Left renal cortex interstitium (tissue), 4 donors: ENCODE measurements at regions not wholly inside any gene's neighbourhood (a gene's known extent, or its start where the extent isn't known, plus 50 kb on each side); places are given as distances from the start of the nearest gene placed in this dataset.
"Not testable (repeated sequence)": the region's sequence is repeated elsewhere in the genome, so short reads cannot be mapped to it uniquely, and the experiment has no call there.

Source experiments
- DNase-seq, 4 donors: peaks; one replicate each; pipeline ENCODE4 v3.0.0-alpha.2; 2013; ENCODE audit warnings: low read depth in 4 of 4, low spot score in 2 of 4, missing footprints in 1 of 4

- not testable (repeated sequence) for DNase-seq
Observed at GRCh38 chr1:207196135-207196534, 92.1 kb downstream of the C4BPA start.

DNA sequence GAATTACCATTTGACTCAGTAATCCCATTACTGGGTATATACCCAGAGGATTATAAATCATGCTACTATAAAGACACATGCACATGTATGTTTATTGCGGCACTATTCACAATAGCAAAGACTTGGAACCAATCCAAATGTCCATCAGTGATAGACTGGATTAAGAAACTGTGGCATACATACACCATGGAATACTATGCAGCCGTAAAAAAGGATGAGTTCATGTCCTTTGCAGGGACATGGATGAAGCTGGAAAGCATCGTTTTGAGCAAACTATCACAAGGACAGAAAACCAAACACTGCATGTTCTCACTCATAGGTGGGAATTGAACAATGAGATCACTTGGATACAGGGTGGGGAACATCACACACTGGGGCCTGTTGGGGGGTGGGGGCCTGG lies 97.5 kb downstream of the C4BPA start:
- not testable (repeated sequence) for DNase-seq

DNA sequence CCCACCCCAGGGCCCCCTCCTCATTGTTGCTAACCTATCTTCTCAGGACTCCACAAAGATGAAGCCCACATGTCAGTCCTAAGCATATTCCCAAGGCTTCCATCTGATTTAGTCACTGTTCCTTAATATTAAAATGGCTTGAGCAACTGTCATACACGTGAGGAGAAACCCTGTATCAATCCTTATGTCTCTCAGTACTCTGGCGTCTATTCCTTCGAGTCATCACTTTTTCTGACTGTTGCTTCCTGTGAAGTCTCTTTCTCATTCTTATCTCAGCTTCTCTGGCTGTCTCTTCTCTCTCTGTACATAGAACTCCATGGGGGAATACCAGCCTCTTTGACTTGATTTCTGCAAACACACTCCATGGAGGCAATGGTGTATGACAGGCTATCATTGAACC lies 98.4 kb downstream of the C4BPA start:
- DNase-seq, result no peak

GRCh38 chr1:207203541-207203940 lies 99.5 kb downstream of the C4BPA start:
- no peak for DNase-seq

- no peak for DNase-seq
Observed at GRCh38 chr1:207205614-207206061, 101.6 kb downstream of the C4BPA start.

- DNase-seq, result not testable (repeated sequence)
Observed at GRCh38 chr1:207208691-207209090, 104.7 kb downstream of the C4BPA start.

DNA sequence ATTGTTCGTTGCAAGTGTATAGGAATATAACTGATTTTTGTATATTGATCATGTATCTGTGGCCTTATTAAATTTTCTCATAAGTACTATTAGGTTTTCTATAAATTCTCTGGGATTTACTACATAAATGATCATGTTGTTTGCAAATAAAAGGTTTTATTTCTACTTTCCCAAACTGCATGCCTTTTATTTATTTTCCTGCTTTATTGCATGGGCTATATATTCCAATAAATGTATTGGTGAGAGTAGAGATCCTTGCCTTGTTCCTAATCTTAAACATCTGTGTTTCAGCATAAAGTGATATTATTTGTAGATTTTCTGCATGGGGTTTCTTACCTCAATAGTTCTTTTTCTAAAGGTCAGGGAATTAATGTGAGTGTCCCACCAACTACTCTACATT lies 107.0 kb upstream of the CD55 start:
- no peak for DNase-seq

DNA sequence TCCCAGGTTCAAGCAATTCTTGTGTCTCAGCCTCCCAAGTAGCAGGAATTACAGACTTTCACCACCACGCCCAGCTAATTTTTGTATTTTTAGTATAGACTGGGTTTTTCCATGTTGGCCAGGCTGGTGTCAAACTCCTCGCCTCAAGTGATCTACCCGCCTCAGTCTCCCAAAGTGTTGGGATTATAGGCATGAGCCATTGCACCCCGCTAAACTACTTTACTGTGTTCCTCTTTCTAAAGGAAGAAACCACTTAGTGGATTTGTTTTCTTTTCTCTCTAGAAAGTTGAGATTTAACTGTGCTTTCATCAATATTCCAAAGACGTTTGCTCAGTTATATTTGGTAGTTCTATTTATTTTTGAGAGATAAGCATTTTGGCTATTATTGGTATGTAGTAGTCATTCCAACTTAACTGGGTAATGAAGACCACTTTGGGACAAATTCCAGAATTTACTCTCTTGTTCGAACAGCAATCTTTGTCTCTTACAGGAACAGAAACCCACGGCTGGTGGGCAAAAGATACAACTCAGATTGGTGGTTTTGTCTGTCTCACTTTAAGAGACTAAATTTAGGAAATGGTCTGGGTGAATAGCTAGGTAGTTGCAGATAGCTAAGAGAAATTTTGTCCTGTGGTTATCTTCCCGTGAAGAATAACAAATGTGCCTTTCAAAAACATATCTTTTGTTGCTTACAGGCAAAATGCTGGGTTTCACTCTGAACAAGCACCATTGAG lies 103.5 kb upstream of the CD55 start:
- DNase-seq, result no peak

DNA sequence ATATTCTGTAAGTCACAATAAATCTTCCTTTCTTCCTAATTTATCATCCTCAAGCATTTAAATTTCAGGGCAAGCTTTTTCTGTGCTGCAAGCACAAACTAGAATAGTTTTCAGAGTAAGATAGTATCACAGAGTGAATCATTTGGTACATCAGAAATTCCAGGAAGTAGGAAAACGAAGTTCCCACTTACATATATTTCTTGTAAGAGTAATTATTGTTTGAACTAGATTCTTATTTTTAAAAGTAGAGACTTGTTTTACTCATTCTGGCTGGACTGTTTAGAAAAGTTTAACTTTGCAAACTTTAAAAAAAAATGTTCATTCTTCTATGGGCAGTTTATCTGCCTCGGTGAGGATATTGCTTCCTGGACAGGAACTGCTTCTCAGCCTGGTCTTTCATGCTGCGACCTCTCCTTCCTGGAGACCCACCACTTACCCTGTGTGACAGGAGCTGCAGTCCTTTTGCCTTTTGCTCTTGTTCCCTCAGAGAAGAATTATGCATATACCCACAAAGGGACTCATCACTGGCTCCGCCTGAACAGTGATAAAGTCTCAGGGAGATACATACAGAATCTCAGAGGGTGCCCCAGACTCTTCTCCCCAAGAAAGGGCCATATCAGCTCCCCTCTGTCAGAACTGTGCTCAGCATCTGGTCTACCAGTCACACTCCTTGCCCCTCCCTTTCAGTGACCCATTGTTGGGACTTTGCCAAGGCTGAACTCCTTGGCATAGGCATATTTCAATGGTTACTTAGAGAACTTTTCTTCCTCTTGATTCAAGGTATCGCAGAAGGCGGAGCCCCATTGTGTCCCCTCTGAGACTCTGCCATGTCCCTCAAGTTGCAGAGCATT lies 102.7 kb upstream of the CD55 start:
- no peak for DNase-seq

DNA sequence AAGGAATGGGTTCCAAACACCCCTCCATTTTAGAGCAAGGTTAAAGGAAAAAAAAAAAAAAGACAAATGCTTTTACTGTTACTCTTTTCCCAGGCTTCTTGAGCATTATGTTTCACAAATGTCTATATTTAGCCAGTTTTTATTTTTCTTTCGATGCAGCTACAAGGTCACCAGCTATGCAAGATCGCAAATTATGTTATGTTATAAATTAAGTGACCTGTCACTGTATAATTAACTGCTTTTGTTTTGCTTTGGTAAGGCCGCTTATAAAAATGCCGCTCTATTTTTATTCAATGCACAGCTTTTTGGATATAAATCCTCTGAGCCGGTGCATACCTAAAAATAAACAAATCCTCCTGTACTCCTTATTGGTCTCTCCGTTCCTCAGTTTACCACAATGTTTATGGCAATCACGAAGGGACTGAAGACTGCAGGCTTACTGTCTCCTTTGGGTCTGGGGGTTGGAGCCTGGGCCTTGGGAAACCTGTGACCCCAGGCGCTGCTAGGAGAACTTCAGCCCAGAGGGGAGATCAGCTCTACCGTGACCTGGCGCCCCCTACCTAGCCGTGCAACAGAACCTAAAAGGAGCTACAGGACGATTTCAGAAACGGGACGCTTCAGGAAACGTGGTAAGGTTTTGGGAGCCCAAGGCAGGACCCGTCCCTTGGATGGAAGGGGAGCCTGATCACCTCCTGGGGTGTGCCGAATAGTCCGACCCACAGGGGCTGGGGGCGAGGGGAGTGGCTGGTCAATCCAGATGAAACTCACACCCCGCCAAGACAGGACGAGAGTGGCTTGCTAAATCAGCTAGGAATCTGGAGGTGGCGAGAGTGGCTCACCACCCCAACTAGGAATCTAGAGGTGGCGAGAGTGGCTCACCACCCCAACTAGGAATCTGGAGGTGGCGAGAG lies 101.2 kb upstream of the CD55 start:
- DNase-seq, result peak in 2 of 4 donors; percentile 49 to 61

DNA sequence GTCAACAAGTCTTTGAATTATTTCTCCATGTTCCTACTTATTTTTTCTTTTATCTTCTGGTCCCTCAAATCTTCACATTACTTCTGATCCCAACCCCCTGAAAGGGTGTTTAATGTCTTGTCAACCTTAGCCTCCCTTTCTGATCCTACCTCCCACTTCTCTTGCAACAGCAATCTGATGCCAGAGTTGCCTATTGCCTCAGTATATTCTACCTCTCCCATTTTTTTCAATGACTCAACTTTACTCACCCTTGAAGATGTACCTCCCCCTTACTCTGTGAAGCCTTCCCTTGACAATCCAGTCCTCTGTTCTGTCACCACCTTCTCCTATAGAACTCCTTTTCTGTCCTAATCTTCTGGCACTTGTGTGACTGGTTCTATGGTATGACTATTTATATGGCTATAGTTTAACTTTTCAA lies 99.5 kb upstream of the CD55 start:
- DNase-seq, result no peak

DNA sequence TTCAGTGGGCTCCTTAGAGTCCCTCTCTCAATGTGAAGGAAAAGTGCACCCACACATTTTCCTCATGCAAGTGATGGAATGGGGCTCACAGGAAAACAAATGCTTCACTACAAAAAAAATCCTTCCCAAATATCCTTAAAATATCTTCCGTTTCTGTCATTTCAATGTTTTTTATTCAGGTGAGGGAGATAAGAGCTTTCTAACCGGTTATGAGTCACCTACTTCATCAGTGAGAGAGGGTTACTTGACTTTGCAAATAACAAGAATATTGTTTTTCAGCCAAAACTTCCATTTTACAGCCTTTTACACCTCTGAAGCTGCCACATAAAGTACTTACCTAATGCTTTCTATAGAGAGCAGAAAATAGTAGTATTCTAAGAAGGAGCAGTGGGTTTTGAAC lies 98.3 kb upstream of the CD55 start:
- DNase-seq, result no peak

DNA sequence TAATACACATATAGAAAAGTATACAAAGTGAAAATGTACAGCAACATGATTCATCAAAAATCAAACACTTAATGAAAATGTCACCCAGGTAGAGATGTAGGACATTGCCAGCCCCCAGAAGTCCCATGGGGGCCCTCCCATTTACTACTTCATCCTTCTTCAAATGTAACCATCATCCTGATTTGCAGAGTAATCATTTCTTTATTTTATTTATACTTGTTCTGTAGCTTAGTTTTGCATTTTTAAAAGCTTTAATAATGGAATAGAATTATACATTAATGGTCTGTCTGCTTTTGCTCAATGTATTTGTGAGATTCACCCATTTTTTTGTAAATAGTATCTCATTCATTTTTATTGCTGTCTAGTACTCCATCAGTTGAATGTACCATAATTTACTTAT lies 96.8 kb upstream of the CD55 start:
- no peak for DNase-seq

GRCh38 chr1:207227131-207227630 lies 94.3 kb upstream of the CD55 start:
- no peak for DNase-seq

DNA sequence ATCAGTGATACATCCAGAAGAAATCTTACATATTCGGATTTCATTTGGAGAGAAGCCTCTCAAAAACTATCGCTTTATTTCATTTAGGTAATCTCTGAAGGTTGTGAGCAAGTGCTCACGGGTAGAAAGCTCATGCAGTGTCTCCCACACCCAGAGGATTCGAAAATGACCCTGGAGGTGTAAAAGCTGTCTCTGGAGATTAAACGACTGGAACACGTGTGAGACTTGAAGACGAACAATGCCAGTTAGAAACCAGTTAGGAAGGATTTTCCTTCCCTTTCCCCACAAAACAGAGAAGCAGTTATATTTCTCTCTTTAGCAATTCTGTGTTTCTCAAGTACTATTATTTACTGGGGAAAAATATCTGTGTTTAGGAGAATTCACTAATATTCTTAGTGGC lies 92.5 kb upstream of the CD55 start:
- no peak for DNase-seq

DNA sequence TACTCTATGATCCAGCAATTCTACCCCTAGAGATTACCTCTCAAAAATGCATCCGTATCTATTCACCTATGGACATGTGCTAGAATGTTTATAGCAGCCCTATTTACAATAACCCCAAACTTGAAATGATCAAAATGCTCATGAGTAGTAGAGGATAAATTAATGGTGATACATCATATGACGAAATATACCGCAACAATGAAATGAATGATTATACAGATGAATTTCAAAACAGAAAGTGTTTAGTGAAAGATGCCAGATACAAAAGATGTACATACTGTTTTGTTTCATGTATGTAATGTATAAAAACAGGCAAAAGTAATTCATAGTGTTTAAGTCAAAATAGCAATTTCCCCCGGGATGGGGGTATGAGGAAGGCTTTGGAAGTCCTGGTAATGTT lies 91.0 kb upstream of the CD55 start:
- DNase-seq, result no peak

- DNase-seq, result no peak
Observed at GRCh38 chr1:207234690-207235089, 86.8 kb upstream of the CD55 start.

DNA sequence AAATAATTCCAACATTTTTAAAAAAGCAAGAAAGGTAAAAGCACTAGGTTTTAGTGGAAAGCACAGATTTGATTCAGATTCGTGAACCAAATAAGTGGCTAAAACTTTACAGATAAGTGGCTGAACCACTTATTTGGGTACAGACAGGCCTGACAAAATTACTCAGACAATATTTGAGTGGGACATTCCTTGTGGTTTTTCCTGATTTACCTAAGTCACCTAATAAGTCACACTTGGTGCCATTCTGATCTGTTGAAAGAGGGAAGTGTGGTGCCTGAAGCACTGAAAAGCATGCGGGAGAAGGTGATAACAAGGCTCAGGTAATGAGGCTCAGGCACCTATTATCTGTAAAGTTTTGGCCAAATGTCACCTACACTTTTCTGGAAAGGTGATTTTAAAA lies 81.6 kb upstream of the CD55 start:
- no peak for DNase-seq

DNA sequence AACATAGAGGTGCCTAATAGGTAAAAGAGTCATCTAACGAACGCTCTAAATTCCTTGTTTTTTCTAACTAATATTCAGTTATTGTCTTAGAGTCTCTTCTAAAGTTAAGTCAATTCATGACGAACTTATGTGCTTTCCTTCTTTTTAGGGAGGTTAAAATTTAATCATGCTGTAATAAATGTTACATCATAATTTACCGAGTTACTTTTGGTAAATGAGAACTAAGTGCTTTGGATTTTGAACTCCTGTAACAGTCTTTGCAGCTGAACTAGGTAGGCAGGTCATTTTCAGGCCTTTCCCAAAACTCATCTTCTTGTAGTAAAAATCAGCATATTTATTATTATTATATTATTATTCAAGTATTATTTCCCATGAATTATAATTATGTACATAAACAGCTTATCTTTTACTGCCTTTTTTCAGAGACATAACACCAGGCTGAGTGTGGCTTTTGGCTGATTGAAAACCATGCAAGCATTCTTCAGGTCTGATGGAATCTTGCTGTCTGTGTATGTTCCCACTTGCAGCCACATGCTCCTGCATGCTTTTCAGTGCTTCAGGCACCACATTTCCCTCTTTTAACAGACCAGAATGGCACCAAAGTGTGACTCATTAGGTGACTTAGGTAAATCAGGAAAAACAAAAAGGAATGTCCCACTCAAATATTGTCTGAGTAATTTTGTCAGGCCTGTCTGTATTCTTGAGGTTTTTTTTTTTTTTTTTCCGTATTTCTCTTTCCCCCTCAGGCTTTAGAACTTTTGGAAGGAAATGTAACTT lies 81.0 kb upstream of the CD55 start:
- no peak for DNase-seq
